ENCODE measurements at regions not wholly inside any gene's neighbourhood (a gene's known extent, or its start where the extent isn't known, plus 50 kb on each side); places are given as distances from the start of the nearest gene placed in this dataset.

DNA sequence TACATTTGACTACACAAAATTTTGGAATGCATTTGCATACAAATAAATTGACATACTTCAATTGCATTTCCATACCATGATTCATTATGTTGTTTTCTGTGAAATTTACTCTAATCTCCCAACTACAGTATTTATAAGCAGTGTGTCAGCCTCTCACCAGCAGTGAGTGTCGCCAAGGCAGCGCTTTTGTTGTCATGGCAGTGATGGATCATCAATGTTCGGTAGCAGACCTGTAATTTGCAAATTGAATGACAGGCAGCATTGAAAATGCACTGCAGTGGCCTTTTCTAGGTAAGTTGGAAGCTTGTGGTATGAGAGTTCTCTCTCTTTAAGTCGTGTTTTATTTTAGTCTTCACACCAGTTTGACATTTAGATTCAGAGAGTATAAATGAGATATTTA, 534.1 kb downstream of the PCDH17 start:
- H3K4me3 ChIP-seq (ENCODE audit: low read length), result no peak overlapping the region
- no peaks in the 10 kb centered on the region for H3K9me2 ChIP-seq (replicated peaks; ENCODE audit: insufficient read depth, low read length)
- no peak overlapping the region for H3K4me2 ChIP-seq (ENCODE audit: low read depth, low read length)
- no peaks in the 10 kb centered on the region for H3F3A ChIP-seq (ENCODE audit: insufficient read depth, low read length)
- no peak overlapping the region for H3K9ac ChIP-seq (ENCODE audit: low read length)
- no peak overlapping the region for H2AFZ ChIP-seq (ENCODE audit: low read length)
- H3K79me2 ChIP-seq (ENCODE audit: low read length), result no peaks in the 10 kb centered on the region
- no peaks in the 10 kb centered on the region for H3K36me3 ChIP-seq (replicated peaks; ENCODE audit: insufficient read depth, low read length)
- no peaks in the 10 kb centered on the region for H4K20me1 ChIP-seq (ENCODE audit: insufficient read depth, low read length)
- H3K4me1 ChIP-seq (ENCODE audit: low read length), result no peaks in the 10 kb centered on the region
- no peak overlapping the region for H3K27ac ChIP-seq (ENCODE audit: low read length)
- no peaks in the 10 kb centered on the region for H3K9me3 ChIP-seq (replicated peaks; ENCODE audit: insufficient read depth, low read length)
- no peak for DNase-seq
- H3K27me3 ChIP-seq (replicated peaks; ENCODE audit: insufficient read depth, low read length), result no peaks in the 10 kb centered on the region
- TF ChIP-seq EZH2 (optimal IDR thresholded peaks at IDR 0.05; ENCODE audit: low read depth, low read length) (no peak), CTCF (IDR thresholded peaks at IDR 0.05; ENCODE audit: low read length) (no peak)

DNA sequence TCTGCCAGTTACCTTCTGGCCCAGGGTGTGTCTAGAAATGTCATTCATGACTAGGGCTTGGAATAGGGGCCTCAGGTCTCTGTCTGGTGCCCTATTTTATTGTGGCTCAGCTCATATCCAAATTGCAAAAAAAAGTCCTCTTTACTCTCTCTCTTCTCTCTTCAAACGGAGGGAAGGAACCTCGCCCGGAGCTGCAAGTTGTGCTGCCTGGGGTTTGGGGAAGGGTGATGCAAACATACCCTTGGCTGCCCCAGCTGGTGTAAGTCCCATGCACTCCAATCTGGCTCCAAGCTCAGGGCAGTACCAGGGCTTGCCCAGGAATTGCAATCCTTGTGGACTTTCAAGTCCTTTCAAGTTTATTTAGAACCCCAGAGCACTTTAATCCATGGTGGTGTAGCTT, 549.6 kb downstream of the PCDH17 start:
- H3F3A ChIP-seq (ENCODE audit: insufficient read depth, low read length), result no peaks in the 10 kb centered on the region
- H2AFZ ChIP-seq (ENCODE audit: low read length), result no peak overlapping the region
- H3K9me2 ChIP-seq (replicated peaks; ENCODE audit: insufficient read depth, low read length), result no peaks in the 10 kb centered on the region

DNA sequence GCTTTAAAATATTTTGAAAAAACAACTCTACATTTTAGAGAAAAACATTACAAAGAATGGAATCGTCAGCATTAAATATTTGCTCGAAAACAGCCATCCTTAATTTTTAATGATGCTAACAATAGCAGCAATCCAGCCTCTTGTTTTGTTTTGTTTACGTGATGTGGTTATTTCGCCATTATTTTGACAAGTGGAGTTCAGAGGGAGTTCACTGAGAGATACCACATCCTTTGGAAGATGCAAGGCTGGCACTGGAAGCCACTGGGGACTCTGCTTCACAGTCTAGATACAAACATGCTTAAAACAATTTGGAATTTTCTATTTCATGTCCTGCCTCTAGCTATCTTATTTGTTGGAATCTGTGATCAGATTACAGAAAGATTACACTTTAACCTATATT, 556.3 kb downstream of the PCDH17 start:
- Histone ChIP-seq H3K27ac (ENCODE audit: low read length) (no peak overlapping the region), H3K4me2 (ENCODE audit: low read depth, low read length) (no peak overlapping the region), H3K36me3 (replicated peaks; ENCODE audit: insufficient read depth, low read length) (no peaks in the 10 kb centered on the region), H4K20me1 (ENCODE audit: insufficient read depth, low read length) (no peaks in the 10 kb centered on the region), H2AFZ (ENCODE audit: low read length) (no peak overlapping the region), H3K4me3 (ENCODE audit: low read length) (no peak overlapping the region), H3K27me3 (replicated peaks; ENCODE audit: insufficient read depth, low read length) (no peaks in the 10 kb centered on the region), H3F3A (ENCODE audit: insufficient read depth, low read length) (no peaks in the 10 kb centered on the region), H3K9ac (ENCODE audit: low read length) (no peak overlapping the region), H3K9me2 (replicated peaks; ENCODE audit: insufficient read depth, low read length) (no peaks in the 10 kb centered on the region), H3K9me3 (replicated peaks; ENCODE audit: insufficient read depth, low read length) (no peaks in the 10 kb centered on the region), H3K4me1 (ENCODE audit: low read length) (no peaks in the 10 kb centered on the region), H3K79me2 (ENCODE audit: low read length) (no peaks in the 10 kb centered on the region)
- TF ChIP-seq EZH2phosphoT487 (IDR thresholded peaks at IDR 0.05; ENCODE audit: low read length) (no peak), CTCF (IDR thresholded peaks at IDR 0.05; ENCODE audit: low read length) (no peak), EZH2 (optimal IDR thresholded peaks at IDR 0.05; ENCODE audit: low read depth, low read length) (no peak)
- no peak for DNase-seq

More for the DNA sequence above, 549.6 kb downstream of the PCDH17 start:
- TF ChIP-seq CTCF (IDR thresholded peaks at IDR 0.05; ENCODE audit: low read length) (no peak), EZH2 (optimal IDR thresholded peaks at IDR 0.05; ENCODE audit: low read depth, low read length) (no peak), EZH2phosphoT487 (IDR thresholded peaks at IDR 0.05; ENCODE audit: low read length) (no peak)
- Histone ChIP-seq H4K20me1 (ENCODE audit: insufficient read depth, low read length) (no peaks in the 10 kb centered on the region), H3K27ac (ENCODE audit: low read length) (no peak overlapping the region), H3K27me3 (replicated peaks; ENCODE audit: insufficient read depth, low read length) (no peaks in the 10 kb centered on the region), H3K4me1 (ENCODE audit: low read length) (no peaks in the 10 kb centered on the region), H3K4me3 (ENCODE audit: low read length) (no peak overlapping the region), H3K9ac (ENCODE audit: low read length) (no peak overlapping the region), H3K9me3 (replicated peaks; ENCODE audit: insufficient read depth, low read length) (no peaks in the 10 kb centered on the region), H3K79me2 (ENCODE audit: low read length) (no peaks in the 10 kb centered on the region), H3K4me2 (ENCODE audit: low read depth, low read length) (no peak overlapping the region), H3K36me3 (replicated peaks; ENCODE audit: insufficient read depth, low read length) (no peaks in the 10 kb centered on the region)
- DNase-seq, result no peak
